SU-DHL-6 (cell line): ENCODE measurements at regions not wholly inside any gene's neighbourhood (a gene's known extent, or its start where the extent isn't known, plus 50 kb on each side); places are given as distances from the start of the nearest gene placed in this dataset.

Source experiments
- H2AFZ ChIP-seq: fragments of 200-600 bp; sonication (generic); 2 replicates; pipeline ENCODE4 v1.6.1; 2014; ENCODE audit warnings: low read depth, mild to moderate bottlenecking, moderate library complexity, mixed read lengths, antibody characterized with exemption, low read length; ENCODE audit not compliant: severe bottlenecking
- H3F3A ChIP-seq: fragments of 200-600 bp; shearing (Covaris generic); 2 replicates; pipeline ENCODE4 v1.6.0; 2016; ENCODE audit warnings: antibody characterized with exemption, mild to moderate bottlenecking; ENCODE audit not compliant: insufficient read depth
- H3K27ac ChIP-seq: fragments of 200-600 bp; sonication (generic); 2 replicates; pipeline ENCODE4 v1.5.1; 2016; ENCODE audit warnings: low read depth, mild to moderate bottlenecking, low read length, moderate library complexity, mixed read lengths
- H3K27me3 ChIP-seq: fragments of 200-600 bp; sonication (generic), shearing (Covaris generic); 2 replicates; pipeline ENCODE4 v1.6.0; 2014; ENCODE audit warnings: mild to moderate bottlenecking, low read length
- H3K36me3 ChIP-seq: fragments of 200-600 bp; sonication (generic); 2 replicates; pipeline ENCODE4 v1.6.1; 2014; ENCODE audit warnings: mild to moderate bottlenecking, low read length, mixed read lengths
- H3K4me2 ChIP-seq: fragments of 300-600, 200-600 bp; shearing (Covaris generic), sonication (generic); 2 replicates; pipeline ENCODE4 v1.6.0; 2014; ENCODE audit warnings: low read length, low read depth, mild to moderate bottlenecking; ENCODE audit not compliant: poor library complexity, severe bottlenecking
- H3K4me3 ChIP-seq: fragments of 200-600 bp; sonication (generic); 2 replicates; pipeline ENCODE4 v1.5.1; 2014; ENCODE audit warnings: antibody characterized with exemption, low read length, mild to moderate bottlenecking, mixed read lengths; ENCODE audit not compliant: insufficient read depth, poor library complexity, severe bottlenecking
- H3K79me2 ChIP-seq: fragments of 200-600 bp; sonication (generic); 2 replicates; pipeline ENCODE4 v1.6.1; 2014; ENCODE audit warnings: mild to moderate bottlenecking, low read length, moderate library complexity; ENCODE audit not compliant: insufficient read depth
- H3K9ac ChIP-seq: fragments of 200-600 bp; sonication (generic); 2 replicates; pipeline ENCODE4 v1.7.0; 2014; ENCODE audit warnings: mild to moderate bottlenecking, low read length
- H3K9me2 ChIP-seq: fragments of 200-600 bp; sonication (generic); replicated peaks from 2 replicates; pipeline ENCODE4 v1.6.1; 2014; ENCODE audit warnings: low read length; ENCODE audit not compliant: insufficient read depth
- H3K9me3 ChIP-seq: fragments of 200-600 bp; sonication (generic); 2 replicates; pipeline ENCODE4 v1.6.1; 2014; ENCODE audit warnings: low read length, mixed read lengths; ENCODE audit not compliant: insufficient read depth
- H4K20me1 ChIP-seq: fragments of 200-600 bp; sonication (generic); 2 replicates; pipeline ENCODE4 v1.6.1; 2014; ENCODE audit warnings: low read depth, mild to moderate bottlenecking, antibody characterized with exemption, low read length, moderate library complexity, mixed read lengths
- EZH2phosphoT487 ChIP-seq: fragments of 200-600 bp; sonication (generic), shearing (Covaris generic); conservative IDR thresholded peaks from 2 replicates; pipeline ENCODE4 v1.6.1; 2018; ENCODE audit warnings: mild to moderate bottlenecking, antibody characterized with exemption, low read length, moderate library complexity, mixed read lengths
- TF ChIP-seq, protein P1 (sequence below): fragments of 200-600 bp; sonication (generic); IDR thresholded peaks from one replicate; pipeline ENCODE4 v1.5.1; 2017; ENCODE audit warnings: antibody characterized with exemption, mild to moderate bottlenecking, low read length, moderate library complexity; ENCODE audit not compliant: insufficient read depth, poor library complexity, severe bottlenecking

DNA sequence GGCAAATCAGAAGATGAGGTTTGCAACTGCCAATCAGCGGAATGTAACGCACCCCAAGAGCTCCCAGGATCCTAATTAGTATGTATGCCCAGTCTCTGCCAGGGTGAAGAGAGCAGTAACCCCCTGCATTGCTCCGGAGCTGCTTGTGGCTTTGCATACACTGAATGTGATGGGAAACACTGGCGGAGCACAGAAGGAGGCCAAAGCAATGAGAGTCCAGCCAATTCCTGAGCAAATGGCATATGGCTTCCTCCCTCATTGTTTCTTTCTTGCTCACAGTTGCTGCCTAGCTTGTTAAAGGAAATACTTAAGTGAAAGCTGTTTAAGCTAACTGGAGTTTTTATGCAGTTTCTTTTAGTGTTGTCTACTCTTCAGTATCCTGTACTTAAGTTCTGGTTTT lies 343.5 kb upstream of the NT5C1B start:
- H3K9me3 ChIP-seq: no peaks in the 10 kb centered on the region
- H4K20me1 ChIP-seq: no peaks in the 10 kb centered on the region
- no peaks in the 10 kb centered on the region for H3K79me2 ChIP-seq
- no peaks in the 10 kb centered on the region for H3F3A ChIP-seq
- H3K4me2 ChIP-seq: no peak overlapping the region
- TF ChIP-seq, protein P1, sequence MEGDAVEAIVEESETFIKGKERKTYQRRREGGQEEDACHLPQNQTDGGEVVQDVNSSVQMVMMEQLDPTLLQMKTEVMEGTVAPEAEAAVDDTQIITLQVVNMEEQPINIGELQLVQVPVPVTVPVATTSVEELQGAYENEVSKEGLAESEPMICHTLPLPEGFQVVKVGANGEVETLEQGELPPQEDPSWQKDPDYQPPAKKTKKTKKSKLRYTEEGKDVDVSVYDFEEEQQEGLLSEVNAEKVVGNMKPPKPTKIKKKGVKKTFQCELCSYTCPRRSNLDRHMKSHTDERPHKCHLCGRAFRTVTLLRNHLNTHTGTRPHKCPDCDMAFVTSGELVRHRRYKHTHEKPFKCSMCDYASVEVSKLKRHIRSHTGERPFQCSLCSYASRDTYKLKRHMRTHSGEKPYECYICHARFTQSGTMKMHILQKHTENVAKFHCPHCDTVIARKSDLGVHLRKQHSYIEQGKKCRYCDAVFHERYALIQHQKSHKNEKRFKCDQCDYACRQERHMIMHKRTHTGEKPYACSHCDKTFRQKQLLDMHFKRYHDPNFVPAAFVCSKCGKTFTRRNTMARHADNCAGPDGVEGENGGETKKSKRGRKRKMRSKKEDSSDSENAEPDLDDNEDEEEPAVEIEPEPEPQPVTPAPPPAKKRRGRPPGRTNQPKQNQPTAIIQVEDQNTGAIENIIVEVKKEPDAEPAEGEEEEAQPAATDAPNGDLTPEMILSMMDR: no peak
- no peak for TF ChIP-seq EZH2phosphoT487
- no peaks in the 10 kb centered on the region for H3K9me2 ChIP-seq
- no peak overlapping the region for H3K4me3 ChIP-seq
- H3K9ac ChIP-seq: no peak overlapping the region
- H3K36me3 ChIP-seq: no peaks in the 10 kb centered on the region
- H3K27ac ChIP-seq: no peak overlapping the region
- no peaks in the 10 kb centered on the region for H3K27me3 ChIP-seq
- no peak overlapping the region for H2AFZ ChIP-seq

- TF ChIP-seq EZH2phosphoT487: no peak
- TF ChIP-seq, protein P1: no peak
- Histone ChIP-seq H3K36me3 (no peaks in the 10 kb centered on the region), H3K27me3 (no peaks in the 10 kb centered on the region), H3K79me2 (no peaks in the 10 kb centered on the region), H3F3A (no peaks in the 10 kb centered on the region), H3K4me2 (no peak overlapping the region), H3K9me2 (no peaks in the 10 kb centered on the region), H3K27ac (no peak overlapping the region), H4K20me1 (no peaks in the 10 kb centered on the region), H3K9ac (no peak overlapping the region), H2AFZ (no peak overlapping the region), H3K4me3 (no peak overlapping the region), H3K9me3 (no peaks in the 10 kb centered on the region)
Observed at GRCh38 chr2:18930971-18931370, 341.6 kb upstream of the NT5C1B start.

- no peaks in the 10 kb centered on the region for H3F3A ChIP-seq
- no peak for TF ChIP-seq EZH2phosphoT487
- TF ChIP-seq, protein P1: no peak
- no peak overlapping the region for H3K4me2 ChIP-seq
- no peak overlapping the region for H3K4me3 ChIP-seq
- no peaks in the 10 kb centered on the region for H3K79me2 ChIP-seq
- H3K9me2 ChIP-seq: no peaks in the 10 kb centered on the region
- H3K9me3 ChIP-seq: no peaks in the 10 kb centered on the region
- H4K20me1 ChIP-seq: no peaks in the 10 kb centered on the region
- H3K36me3 ChIP-seq: no peaks in the 10 kb centered on the region
- no peak overlapping the region for H3K9ac ChIP-seq
- no peak overlapping the region for H2AFZ ChIP-seq
- no peaks in the 10 kb centered on the region for H3K27me3 ChIP-seq
- H3K27ac ChIP-seq: no peak overlapping the region
Observed at GRCh38 chr2:18927525-18928232, 338.3 kb upstream of the NT5C1B start.
